ENCODE measurements at regions not wholly inside any gene's neighbourhood (a gene's known extent, or its start where the extent isn't known, plus 50 kb on each side); places are given as distances from the start of the nearest gene placed in this dataset.

DNA sequence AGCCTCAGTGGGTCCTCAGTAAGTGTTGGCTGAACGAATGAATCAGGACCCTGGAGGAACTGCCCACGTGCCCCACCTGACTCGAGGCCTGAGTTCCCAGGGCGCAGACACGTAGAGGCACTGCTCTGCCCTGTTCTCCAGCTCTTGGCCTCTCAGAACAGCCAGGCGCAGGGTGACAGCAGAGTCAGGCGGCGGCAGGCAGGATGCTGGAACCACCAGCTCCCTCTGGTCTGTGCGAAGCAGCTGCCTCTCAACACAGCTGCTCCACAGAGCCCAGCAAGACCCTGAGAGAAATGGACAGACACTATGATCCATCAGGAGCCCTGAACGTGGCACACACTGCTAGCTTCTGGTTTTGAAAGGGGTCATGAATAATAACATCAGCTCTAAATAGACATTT is 53.1 kb upstream of the BCO1 start:
- no peak overlapping the region for H3K27ac Mint-ChIP-seq
- no peak overlapping the region for H3K4me3 Mint-ChIP-seq
- peak; percentile 36 for ATAC-seq

DNA sequence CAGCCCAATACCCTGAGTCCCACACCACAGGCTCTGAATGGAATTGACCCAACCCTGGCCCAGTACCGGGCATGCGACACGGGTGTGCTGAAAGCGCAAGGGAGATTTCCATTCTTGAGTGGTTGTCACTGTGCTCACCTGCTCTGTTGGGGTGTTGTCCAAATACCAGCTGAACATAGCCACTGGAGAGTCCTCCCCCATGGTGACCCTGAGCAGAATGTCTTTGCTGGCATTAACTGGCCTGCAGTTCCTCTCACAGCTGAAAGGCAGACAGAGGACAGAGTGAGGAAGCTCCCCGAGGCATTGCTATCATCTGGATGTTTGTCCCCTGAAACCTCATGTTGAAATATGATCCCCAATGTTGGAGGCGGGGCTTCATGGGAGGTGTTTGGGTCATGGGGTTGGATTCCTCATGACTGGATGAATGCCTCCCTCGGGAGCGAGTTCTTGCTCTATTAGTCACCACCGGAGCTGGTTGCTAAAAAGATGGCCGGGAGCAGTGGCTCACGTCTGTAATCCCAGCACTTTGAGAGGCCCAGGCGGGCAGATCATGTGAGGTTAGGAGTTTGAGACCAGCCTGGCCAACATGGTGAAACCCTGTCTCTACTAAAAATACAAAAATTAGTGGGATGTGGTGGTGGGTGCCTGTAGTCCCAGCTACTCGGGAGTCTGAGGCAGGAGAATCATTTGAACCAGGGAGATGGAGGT is 57.3 kb upstream of the BCO1 start:
- no peaks in the 10 kb centered on the region for H3K9me3 Mint-ChIP-seq
- ATAC-seq: no peak
- no peak for DNase-seq (ENCODE audit: low spot score in 2 of 2)
- H3K4me3 Mint-ChIP-seq: no peak overlapping the region
- H3K4me1 Mint-ChIP-seq: no peaks in the 10 kb centered on the region
- no peaks in the 10 kb centered on the region for H3K36me3 Mint-ChIP-seq
- no peak overlapping the region for H3K27ac Mint-ChIP-seq

More for the DNA sequence above, 53.1 kb upstream of the BCO1 start:
- DNase-seq (ENCODE audit: low spot score in 2 of 2): no peak
- no peaks in the 10 kb centered on the region for H3K36me3 Mint-ChIP-seq
- no peaks in the 10 kb centered on the region for H3K4me1 Mint-ChIP-seq
- H3K9me3 Mint-ChIP-seq: no peaks in the 10 kb centered on the region

DNA sequence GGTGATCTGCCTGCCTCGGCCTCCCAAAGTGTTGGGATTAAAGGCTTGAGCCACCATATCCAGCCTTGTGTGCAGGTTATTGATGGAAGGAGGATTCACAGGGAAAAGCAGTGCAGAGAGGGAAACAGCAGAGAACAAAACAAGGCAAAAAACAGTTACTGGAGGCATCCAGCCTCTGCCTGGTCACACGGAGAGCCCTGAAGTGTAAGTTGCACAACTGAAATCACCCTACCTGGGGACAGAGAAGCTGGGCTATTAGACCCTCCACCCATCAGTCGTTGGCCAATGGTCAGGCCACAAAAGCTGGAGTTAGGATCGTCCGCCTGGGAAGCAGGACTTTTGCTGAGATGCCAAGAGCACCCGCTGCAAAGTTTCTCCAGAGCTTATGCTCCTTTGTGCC is 57.9 kb upstream of the BCO1 start:
- Mint-ChIP-seq H3K9me3 (no peaks in the 10 kb centered on the region), H3K27ac (no peak overlapping the region), H3K4me3 (no peak overlapping the region), H3K36me3 (no peaks in the 10 kb centered on the region), H3K4me1 (no peaks in the 10 kb centered on the region)
- no peak for DNase-seq (ENCODE audit: low spot score in 2 of 2)
- no peak for ATAC-seq

DNA sequence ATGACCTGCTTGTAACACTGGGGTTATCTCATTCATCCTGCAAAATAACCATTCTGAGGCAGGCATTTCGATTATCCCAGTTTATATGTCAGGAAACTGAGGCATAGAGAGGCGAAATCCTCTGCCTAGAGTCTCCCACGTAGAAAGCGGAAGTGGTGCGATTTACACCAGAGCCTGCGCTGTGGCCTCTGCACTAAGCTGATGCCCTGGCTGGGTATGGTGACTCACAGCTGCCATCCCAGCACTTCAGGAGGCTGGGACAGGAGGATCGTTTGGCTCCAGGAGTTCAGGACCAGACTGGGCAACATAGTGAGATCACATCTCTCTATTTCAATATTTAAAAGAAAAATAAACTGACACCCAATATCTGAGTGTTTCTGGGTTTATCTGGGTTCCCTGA is 59.3 kb upstream of the BCO1 start:
- Mint-ChIP-seq H3K36me3 (no peaks in the 10 kb centered on the region), H3K4me1 (no peaks in the 10 kb centered on the region), H3K4me3 (no peak overlapping the region), H3K9me3 (no peaks in the 10 kb centered on the region), H3K27ac (no peak overlapping the region)
- DNase-seq (ENCODE audit: low spot score in 2 of 2): no peak
- ATAC-seq: no peak

DNA sequence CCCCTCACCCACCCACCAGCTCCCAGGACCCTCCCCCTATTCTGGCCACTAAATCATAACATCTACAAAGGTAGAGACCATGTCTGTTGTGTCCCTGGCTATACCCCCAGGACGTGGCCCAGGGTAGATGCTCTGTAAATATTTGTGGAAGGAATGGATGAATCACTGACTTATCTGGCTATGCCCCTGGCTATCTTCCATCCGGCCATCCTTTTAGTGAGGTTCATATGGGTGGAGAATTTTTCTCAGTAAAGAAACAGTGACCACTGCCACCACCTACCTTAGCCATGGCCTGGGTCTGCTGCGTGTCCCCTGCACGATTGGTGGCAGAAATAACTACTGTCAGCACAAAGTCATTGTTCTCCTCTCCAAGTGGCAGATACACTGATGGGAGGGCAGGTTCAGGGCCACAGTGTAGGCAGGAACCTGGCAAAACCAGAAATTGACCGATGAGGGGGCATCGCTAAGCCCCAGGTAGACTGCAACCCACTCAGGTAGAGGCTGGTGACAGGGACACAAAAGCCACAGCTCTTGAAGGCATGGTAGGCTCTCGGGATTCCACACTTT is 63.1 kb upstream of the BCO1 start:
- DNase-seq (ENCODE audit: low spot score in 2 of 2): no peak
- no peaks in the 10 kb centered on the region for H3K4me1 Mint-ChIP-seq
- H3K27ac Mint-ChIP-seq: no peak overlapping the region
- no peak overlapping the region for H3K4me3 Mint-ChIP-seq
- no peaks in the 10 kb centered on the region for H3K36me3 Mint-ChIP-seq
- ATAC-seq: no peak
- no peaks in the 10 kb centered on the region for H3K9me3 Mint-ChIP-seq

DNA sequence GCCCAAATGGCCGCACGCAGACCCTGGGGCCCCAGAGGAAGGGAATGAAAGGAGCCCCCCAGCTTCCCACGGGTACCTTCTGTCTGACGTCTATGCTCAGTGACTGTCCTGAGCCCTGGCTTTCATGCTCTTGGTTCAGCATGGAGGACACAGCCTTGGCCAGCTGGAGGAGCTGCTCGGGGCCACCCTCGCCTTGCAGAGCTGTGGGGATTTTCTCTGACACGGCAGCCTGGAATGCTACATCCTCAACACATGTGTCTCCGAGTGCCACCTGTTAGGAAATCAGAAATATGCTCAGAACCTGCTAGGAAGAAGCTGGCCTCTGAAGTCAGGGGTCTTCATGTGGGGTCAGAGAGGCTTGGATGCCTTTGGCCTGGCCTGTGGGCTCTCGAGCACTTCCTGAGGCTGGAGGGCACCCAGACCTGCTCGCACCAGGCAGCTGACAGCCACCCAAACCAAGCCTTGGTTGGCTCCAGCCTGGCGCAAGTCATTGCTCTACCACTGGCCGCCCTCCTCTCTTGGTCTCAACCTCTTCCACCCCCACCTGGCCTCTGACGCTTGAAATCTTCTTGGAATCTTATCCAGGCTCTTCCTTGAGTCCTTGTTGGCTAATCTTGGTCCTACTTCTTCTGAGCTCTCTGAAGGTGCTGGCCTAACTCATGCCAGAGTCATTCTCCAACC is 63.7 kb upstream of the BCO1 start:
- Mint-ChIP-seq H3K9me3 (no peaks in the 10 kb centered on the region), H3K36me3 (no peaks in the 10 kb centered on the region)
- ATAC-seq: no peak

DNA sequence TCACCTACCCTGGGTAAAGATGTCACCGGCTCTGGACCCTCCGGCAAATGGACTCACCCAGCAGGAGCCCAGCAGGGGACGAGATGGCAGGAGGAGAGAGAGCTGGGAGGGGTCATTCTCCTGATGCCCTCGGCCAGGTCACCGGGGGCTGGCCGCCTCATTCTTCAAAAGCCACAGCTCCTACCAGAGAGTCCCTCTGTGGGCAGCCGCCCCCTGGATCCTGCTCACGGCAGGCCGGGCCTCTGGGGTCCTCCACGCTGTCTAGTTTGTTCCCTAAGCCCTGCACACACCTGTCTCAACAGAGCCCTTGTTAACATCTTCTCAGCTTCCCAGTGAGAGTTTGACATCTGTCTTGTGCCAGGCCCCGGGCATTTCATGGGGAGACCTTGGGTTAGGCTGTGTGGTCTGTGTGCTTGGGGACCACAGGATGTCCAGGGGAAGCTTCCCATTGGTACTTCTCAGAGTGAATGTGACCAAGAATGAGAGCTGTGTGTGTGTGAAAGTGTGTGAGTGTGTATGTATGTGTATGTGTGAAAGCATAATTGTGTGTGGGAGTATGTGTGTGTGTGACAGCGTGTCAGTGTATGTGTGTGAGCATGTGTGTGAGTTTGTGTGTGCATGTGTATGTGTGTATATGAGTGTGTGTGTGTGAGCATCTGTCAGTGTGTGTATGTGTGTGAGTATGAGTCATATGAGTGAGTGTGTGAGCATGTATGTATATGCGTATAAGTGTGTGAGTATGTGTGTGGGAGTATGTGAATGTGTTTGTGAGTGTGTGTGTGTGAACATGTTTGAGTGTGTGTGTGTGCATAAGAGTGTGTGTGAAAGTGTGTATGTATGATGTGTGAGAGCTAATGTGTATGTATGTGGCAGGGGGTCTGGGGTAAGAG is 65.5 kb upstream of the BCO1 start:
- no peak overlapping the region for H3K4me3 Mint-ChIP-seq
- H3K27ac Mint-ChIP-seq: no peak overlapping the region
- DNase-seq (ENCODE audit: low spot score in 2 of 2) (no peak), ATAC-seq (no peak)
- no peaks in the 10 kb centered on the region for H3K4me1 Mint-ChIP-seq
- H3K36me3 Mint-ChIP-seq: no peaks in the 10 kb centered on the region
- no peaks in the 10 kb centered on the region for H3K9me3 Mint-ChIP-seq

More for the DNA sequence above, 63.7 kb upstream of the BCO1 start:
- Mint-ChIP-seq H3K4me3 (no peak overlapping the region), H3K27ac (no peak overlapping the region), H3K4me1 (no peaks in the 10 kb centered on the region)
- DNase-seq (ENCODE audit: low spot score in 2 of 2): no peak

DNA sequence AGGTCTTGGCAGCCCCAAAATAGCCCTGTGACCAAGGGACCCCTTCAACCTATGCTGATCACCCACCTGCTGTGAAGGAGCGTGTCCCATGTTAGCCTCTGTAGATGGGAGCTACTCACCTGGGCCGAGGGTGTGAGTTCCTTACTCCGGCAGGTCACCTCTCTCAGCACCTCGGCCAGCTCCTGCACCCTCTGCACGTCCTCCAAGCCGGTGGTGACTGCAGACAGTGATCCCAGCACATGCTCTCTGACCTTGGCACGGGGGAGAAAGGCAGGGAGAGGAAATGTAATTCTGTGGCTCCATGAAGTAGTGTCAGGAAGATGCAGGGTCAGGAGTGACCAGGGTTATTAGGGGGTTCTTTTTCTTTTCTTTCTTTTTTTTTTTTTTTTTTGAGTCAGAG is 67.7 kb upstream of the BCO1 start:
- ATAC-seq (no peak), DNase-seq (ENCODE audit: low spot score in 2 of 2) (no peak)
- Mint-ChIP-seq H3K9me3 (no peaks in the 10 kb centered on the region), H3K4me1 (peaks cover 6% of the 10 kb centered on the region), H3K27ac (no peak overlapping the region), H3K4me3 (no peak overlapping the region), H3K36me3 (no peaks in the 10 kb centered on the region)

DNA sequence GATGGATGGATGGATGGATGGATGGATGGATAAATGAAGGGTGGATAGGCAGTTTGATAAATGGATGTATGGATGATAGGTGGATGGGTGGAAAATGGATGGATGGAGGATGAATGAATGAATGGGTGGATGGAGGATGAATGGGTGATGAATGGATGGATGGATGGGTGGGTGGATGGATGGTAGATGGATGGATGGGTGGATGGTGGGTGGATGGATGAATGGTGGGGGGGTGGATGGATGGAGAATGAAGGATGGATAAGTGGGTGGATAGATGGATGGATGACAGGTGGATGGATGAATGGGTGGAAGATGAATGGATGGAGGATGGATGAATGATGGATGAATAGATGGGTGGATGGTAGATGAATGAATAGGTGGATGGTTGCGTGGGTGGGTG is 70.1 kb upstream of the BCO1 start:
- Mint-ChIP-seq H3K4me3 (no peak overlapping the region), H3K9me3 (no peaks in the 10 kb centered on the region), H3K27ac (no peak overlapping the region), H3K36me3 (no peaks in the 10 kb centered on the region), H3K4me1 (peaks cover 6% of the 10 kb centered on the region)
- no peak for DNase-seq (ENCODE audit: low spot score in 2 of 2)
- ATAC-seq: no peak

DNA sequence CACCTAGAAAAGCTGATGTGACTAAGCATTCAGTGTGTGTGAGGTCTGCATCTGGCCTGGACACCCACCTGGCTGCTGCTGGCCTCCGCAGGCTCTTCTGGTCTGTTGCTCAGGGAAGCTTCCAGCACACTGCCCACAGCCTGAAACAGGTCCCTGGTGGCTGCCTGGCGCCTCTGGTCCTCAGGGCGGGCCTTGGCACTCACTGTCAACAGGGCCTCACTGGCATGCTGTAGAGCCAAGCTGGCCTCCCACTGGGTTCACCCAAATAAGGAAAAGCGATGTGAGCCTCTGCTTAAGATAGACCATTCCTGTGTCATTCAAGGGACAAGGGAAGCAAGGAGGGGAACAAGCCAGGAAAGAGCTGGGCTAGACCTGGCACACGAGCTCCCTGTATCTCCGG is 70.6 kb upstream of the BCO1 start:
- Mint-ChIP-seq H3K27ac (no peak overlapping the region), H3K9me3 (no peaks in the 10 kb centered on the region), H3K4me3 (no peak overlapping the region), H3K36me3 (no peaks in the 10 kb centered on the region), H3K4me1 (peaks cover 6% of the 10 kb centered on the region)
- ATAC-seq (no peak), DNase-seq (ENCODE audit: low spot score in 2 of 2) (no peak)

DNA sequence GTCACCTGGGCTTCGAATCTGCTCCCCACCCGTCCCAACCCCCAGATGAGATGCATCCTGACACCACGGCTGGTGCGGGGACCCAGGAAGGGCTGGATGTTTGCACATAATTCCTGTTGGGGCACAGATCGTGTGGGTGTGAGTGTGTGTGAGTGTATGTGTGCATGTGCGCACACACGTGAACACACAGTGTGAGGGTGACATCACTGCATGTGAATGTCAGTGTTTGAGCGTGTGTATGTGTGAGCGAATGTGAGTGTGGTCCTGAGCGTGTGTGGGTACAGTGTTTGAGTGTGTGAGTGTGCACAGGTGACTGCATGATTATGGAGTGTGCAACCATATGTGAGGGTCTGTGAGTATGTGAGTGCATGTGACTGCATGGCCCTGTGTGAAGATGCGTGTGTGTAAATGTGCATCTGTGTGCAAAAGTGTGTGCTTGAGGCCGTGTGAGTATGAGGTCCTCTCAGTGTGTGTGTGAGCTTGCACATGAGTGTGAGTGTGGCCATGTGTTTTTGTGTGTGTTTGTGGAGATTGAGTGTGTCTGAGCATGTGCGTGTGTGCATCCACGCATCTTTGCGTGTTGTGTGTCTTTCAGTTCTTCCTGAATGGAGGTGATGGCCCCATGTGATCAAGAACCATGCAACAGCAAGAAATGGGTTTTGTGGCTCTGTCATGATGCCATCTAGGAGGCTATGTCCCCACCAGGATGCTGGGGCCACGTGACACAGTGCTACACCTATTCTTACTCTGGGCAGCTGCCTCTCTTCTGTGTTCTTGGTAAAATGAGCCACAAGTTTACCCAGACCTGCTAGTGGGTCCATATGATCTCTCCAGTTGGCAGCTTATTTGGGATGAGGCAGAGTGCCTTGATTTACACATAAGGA is 70.5 kb upstream of the GCSH start:
- ATAC-seq: no peak
- Mint-ChIP-seq H3K36me3 (no peaks in the 10 kb centered on the region), H3K9me3 (no peaks in the 10 kb centered on the region), H3K27ac (no peak overlapping the region), H3K4me1 (peaks cover 6% of the 10 kb centered on the region), H3K4me3 (no peak overlapping the region)
- DNase-seq (ENCODE audit: low spot score in 2 of 2): no peak

DNA sequence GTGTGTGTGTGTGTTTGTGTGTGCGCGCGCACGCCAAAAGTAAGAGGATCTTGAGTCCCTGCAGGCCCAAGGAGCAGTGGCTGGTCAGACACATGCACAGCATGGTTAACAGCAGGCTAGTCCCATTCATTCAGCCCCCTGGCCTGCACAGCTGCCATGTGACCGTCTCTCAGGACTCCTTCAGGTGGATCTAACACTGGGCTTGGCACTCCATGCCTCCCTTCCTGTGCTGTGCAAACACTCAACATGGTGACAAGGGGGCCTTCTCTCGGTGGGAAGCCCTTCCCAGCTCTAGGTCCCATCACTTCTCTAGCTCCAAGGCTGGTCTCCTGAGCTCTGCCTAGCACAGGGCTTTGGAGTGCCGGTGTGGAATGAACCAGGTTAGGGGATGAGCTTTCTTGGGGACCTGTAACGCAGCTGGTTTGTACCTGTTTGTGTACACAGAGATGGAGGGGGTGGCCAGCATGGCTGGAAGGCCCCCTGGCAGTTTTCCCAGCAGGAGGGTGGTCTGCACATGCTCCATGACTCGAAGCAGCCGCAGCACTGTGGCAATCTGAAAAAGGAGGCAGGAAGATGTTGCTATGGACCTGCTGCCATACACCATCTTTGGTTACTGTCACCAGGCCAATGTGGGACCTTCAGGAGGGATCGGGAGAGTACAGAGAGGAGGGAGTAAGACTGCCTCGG is 69.4 kb upstream of the GCSH start:
- no peaks in the 10 kb centered on the region for H3K36me3 Mint-ChIP-seq
- H3K9me3 Mint-ChIP-seq: no peaks in the 10 kb centered on the region
- no peak for ATAC-seq
- H3K4me1 Mint-ChIP-seq: peaks cover 6% of the 10 kb centered on the region
- no peak for DNase-seq (ENCODE audit: low spot score in 2 of 2)
- no peak overlapping the region for H3K27ac Mint-ChIP-seq
- H3K4me3 Mint-ChIP-seq: no peak overlapping the region

DNA sequence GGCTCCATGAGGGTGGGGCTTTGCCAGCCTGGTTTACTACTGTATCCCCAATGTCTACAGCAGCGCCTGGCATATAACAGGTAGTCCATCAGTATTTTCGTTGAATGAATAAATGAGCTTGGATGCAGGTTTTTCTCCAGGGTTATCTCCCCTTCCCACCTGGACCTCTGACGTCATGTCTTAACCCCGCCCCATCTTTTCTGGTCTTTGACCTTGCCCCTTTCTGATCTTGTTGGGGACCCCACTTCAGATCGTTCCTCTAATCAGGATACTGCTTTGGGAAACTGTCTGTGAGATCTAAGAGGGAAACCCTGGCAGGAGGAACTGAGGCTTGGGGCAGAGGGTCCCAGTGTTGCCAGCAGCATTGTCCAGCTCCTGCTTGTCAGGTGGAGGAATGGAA is 68.8 kb upstream of the GCSH start:
- H3K36me3 Mint-ChIP-seq: no peaks in the 10 kb centered on the region
- H3K4me3 Mint-ChIP-seq: no peak overlapping the region
- H3K4me1 Mint-ChIP-seq: peaks cover 6% of the 10 kb centered on the region
- no peaks in the 10 kb centered on the region for H3K9me3 Mint-ChIP-seq
- no peak overlapping the region for H3K27ac Mint-ChIP-seq
- ATAC-seq (no peak), DNase-seq (ENCODE audit: low spot score in 2 of 2) (no peak)

DNA sequence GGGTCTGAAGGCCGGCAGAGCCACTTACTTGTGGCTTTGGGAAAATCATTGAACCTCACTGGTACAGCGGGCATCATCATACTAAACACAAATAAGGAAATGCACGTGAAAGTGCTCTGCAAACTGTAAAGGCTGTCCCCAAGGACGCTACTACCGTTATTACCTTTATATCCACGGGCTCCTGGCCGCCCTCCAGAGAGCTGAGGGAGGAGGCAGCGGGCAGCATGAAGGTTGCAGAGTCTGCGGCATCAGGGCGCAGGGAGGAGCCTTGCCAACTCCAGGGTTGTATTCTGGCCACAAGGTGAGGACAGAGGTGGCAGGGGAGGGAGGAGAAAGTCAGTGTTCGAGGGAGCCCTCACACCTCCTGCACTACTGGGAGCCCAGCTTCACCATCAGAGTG is 68.3 kb upstream of the GCSH start:
- DNase-seq (ENCODE audit: low spot score in 2 of 2): no peak
- Mint-ChIP-seq H3K27ac (no peak overlapping the region), H3K36me3 (no peaks in the 10 kb centered on the region), H3K4me1 (peaks cover 6% of the 10 kb centered on the region), H3K4me3 (no peak overlapping the region), H3K9me3 (no peaks in the 10 kb centered on the region)
- no peak for ATAC-seq

Data from stimulated activated effector memory CD8-positive, alpha-beta T cell treated with anti-CD3 and anti-CD28 coated beads, Interleukin-12 subunit alpha, Interleukin-12 subunit beta, amount 100 ng/mL, for 72 hours (primary cell).